NCI-H82 treated with DMSO at 0.1 percent for 48 hours (cell line): ENCODE measurements at regions not wholly inside any gene's neighbourhood (a gene's known extent, or its start where the extent isn't known, plus 50 kb on each side); places are given as distances from the start of the nearest gene placed in this dataset.

ENCODE experiments used
- DNase-seq: peaks from one replicate; lab custom pipeline; 2025; ENCODE audit not compliant: unreplicated experiment; lab: John Stamatoyannopoulos, UW

GRCh38 chr19:34096020-34096915 is 76.0 kb upstream of the LSM14A start:
- DNase-seq = peak; percentile 87

- DNase-seq = no peak
Observed at GRCh38 chr19:34104096-34104495, 68.2 kb upstream of the LSM14A start.

- DNase-seq = no peak
Observed at GRCh38 chr19:34104557-34104956, 67.7 kb upstream of the LSM14A start.

GRCh38 chr19:34109596-34109995 is 62.7 kb upstream of the LSM14A start:
- no peak for DNase-seq

GRCh38 chr19:34118879-34119748 is 53.2 kb upstream of the LSM14A start:
- no peak for DNase-seq

GRCh38 chr19:34120141-34120540 is 52.2 kb upstream of the LSM14A start:
- DNase-seq = no peak

- no peak for DNase-seq
Observed at GRCh38 chr19:34120846-34121639, 51.3 kb upstream of the LSM14A start.
